Trophoblast cell (in vitro differentiated cells and primary cell): ENCODE measurements at regions not wholly inside any gene's neighbourhood (a gene's known extent, or its start where the extent isn't known, plus 50 kb on each side); places are given as distances from the start of the nearest gene placed in this dataset.

Source experiments
- DNase-seq, 2 donors: peaks; one replicate each; pipeline ENCODE4 v3.0.0-alpha.2; 2016
- H2AFZ ChIP-seq: 2 replicates; pipeline ENCODE4 v1.6.1; 2013; ENCODE audit warnings: low read length, moderate library complexity, mild to moderate bottlenecking; ENCODE audit not compliant: insufficient read depth, poor library complexity
- H2AK5ac ChIP-seq: 2 replicates; pipeline ENCODE4 v1.6.1; 2013; ENCODE audit warnings: mild to moderate bottlenecking, low read length
- H2BK120ac ChIP-seq: 2 replicates; pipeline ENCODE4 v1.6.1; 2013; ENCODE audit warnings: low read length, mild to moderate bottlenecking, moderate library complexity; ENCODE audit not compliant: insufficient read depth, poor library complexity
- H2BK12ac ChIP-seq: 2 replicates; pipeline ENCODE4 v1.6.1; 2013; ENCODE audit warnings: mild to moderate bottlenecking, low read length, moderate library complexity
- H2BK5ac ChIP-seq: 2 replicates; pipeline ENCODE4 v1.6.1; 2013; ENCODE audit warnings: low read length, low read depth, moderate library complexity, mild to moderate bottlenecking; ENCODE audit not compliant: poor library complexity
- H3K14ac ChIP-seq: 2 replicates; pipeline ENCODE4 v1.6.1; 2013; ENCODE audit warnings: mild to moderate bottlenecking, low read length
- H3K18ac ChIP-seq: 2 replicates; pipeline ENCODE4 v1.6.1; 2013; ENCODE audit warnings: mild to moderate bottlenecking, low read length
- H3K23ac ChIP-seq: 2 replicates; pipeline ENCODE4 v1.6.1; 2013; ENCODE audit warnings: low read length
- H3K27ac ChIP-seq: 2 replicates; pipeline ENCODE4 v1.5.1; 2013; ENCODE audit warnings: low read depth, mild to moderate bottlenecking, inconsistent platforms, low read length, moderate library complexity
- H3K27me3 ChIP-seq: 2 replicates; pipeline ENCODE4 v1.6.1; 2013; ENCODE audit warnings: inconsistent platforms, mild to moderate bottlenecking, low read length, moderate library complexity; ENCODE audit not compliant: insufficient read depth
- H3K36me3 ChIP-seq, 2 experiments: 1 replicate in 1 of 2; 2 replicates in 1 of 2; pipeline ENCODE4 v1.6.1; 2013; ENCODE audit warnings: low read length in 2 of 2, mild to moderate bottlenecking in 2 of 2, moderate library complexity in 1 of 2; ENCODE audit not compliant: insufficient read depth in 2 of 2, control insufficient read depth in 1 of 2
- H3K4ac ChIP-seq: 2 replicates; pipeline ENCODE4 v1.6.1; 2013; ENCODE audit warnings: low read depth, mild to moderate bottlenecking, low read length, moderate library complexity
- H3K4me1 ChIP-seq, 2 experiments: 1 replicate in 1 of 2; 2 replicates in 1 of 2; pipeline ENCODE4 v1.6.1; 2013; ENCODE audit warnings: low read length in 2 of 2, mild to moderate bottlenecking in 2 of 2, moderate library complexity in 1 of 2; ENCODE audit not compliant: insufficient read depth in 2 of 2, control insufficient read depth in 1 of 2
- H3K4me2 ChIP-seq: 2 replicates; pipeline ENCODE4 v1.6.1; 2013; ENCODE audit warnings: inconsistent platforms, mild to moderate bottlenecking, low read length, moderate library complexity
- H3K4me3 ChIP-seq: 2 replicates; pipeline ENCODE4 v1.5.1; 2013; ENCODE audit warnings: mild to moderate bottlenecking, low read depth, low read length, inconsistent platforms
- H3K79me1 ChIP-seq: one replicate; pipeline ENCODE4 v1.6.1; 2013; ENCODE audit warnings: low read length
- H3K79me2 ChIP-seq: 2 replicates; pipeline ENCODE4 v1.6.1; 2013; ENCODE audit warnings: low read length, mild to moderate bottlenecking; ENCODE audit not compliant: control insufficient read depth, insufficient read depth, poor library complexity
- H3K9ac ChIP-seq: 2 replicates; pipeline ENCODE4 v1.6.1; 2013; ENCODE audit warnings: mild to moderate bottlenecking, low read length
- H3K9me3 ChIP-seq: 2 replicates; pipeline ENCODE4 v1.6.1; 2013; ENCODE audit warnings: low read depth, mild to moderate bottlenecking, control low read depth, inconsistent platforms, low read length; ENCODE audit not compliant: insufficient read depth
- H4K12ac ChIP-seq: 2 replicates; pipeline ENCODE4 v1.6.1; 2013; ENCODE audit warnings: low read depth, mild to moderate bottlenecking, low read length, moderate library complexity
- H4K8ac ChIP-seq: 2 replicates; pipeline ENCODE4 v1.6.1; 2013; ENCODE audit warnings: low read depth, mild to moderate bottlenecking, low read length, moderate library complexity
- H4K91ac ChIP-seq: one replicate; pipeline ENCODE4 v1.6.1; 2013; ENCODE audit warnings: low read depth, mild to moderate bottlenecking, low read length, moderate library complexity
- WGBS: extraction: QIAGEN DNeasy Blood & Tissue Kit; methylation state at CpG from one replicate; pipeline ENCODE4 v1.1.7; 2013; ENCODE audit warnings: missing lambda C conversion rate; ENCODE audit not compliant: insufficient read length, insufficient coverage; ENCODE audit errors: extremely low coverage; 5-methylcytosine and 5-hydroxymethylcytosine counted together

DNA sequence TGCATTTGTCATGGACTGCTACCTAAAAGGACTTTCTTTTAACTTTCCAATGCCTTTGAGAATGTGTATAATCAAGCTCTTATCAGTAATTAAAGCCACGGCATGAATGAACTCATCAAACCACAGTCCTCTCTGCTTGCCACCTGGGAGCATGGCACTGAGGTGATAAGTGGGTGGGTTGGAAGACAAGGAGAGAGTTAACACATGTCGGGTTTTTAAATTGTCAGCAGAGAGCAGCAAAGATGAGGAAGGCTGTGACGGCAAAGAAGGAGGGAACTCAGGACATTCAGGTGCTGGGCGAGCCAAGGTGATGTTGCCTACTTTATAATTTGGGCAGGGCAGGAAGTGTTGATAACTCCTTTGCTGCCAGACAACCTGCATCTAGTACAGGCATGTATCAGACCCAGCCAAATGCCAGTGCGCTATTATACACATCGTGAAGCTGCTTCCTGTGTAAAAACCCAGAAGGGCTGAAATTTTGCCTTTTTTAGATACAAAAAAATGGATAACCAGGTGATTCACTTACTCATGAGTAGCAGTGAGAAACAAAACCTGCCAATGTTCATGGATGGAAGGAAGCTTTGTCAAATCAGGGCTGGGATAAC is 269.1 kb downstream of the KIF4B start:
- Histone ChIP-seq H4K12ac (no peak overlapping the region), H3K14ac (no peak overlapping the region), H3K9ac (no peak overlapping the region), H3K4me3 (no peak overlapping the region), H3K27ac (no peak overlapping the region), H2BK5ac (no peak overlapping the region), H3K18ac (no peak overlapping the region), H3K4ac (no peak overlapping the region), H3K4me2 (no peak overlapping the region), H3K36me3 (no peaks in the 10 kb centered on the region), H3K27me3 (no peaks in the 10 kb centered on the region), H2BK120ac (no peak overlapping the region), H3K9me3 (no peaks in the 10 kb centered on the region), H2AK5ac (no peak overlapping the region), H3K79me1 (no peaks in the 10 kb centered on the region), H3K23ac (no peak overlapping the region), H3K4me1 (no peaks in the 10 kb centered on the region), H2AFZ (no peak overlapping the region), H2BK12ac (no peak overlapping the region), H4K91ac (no peak overlapping the region), H4K8ac (no peak overlapping the region), H3K79me2 (no peaks in the 10 kb centered on the region)
- WGBS, result no CpG with 5 or more reads among the region's 6 CpGs
- DNase-seq, result no peak

DNA sequence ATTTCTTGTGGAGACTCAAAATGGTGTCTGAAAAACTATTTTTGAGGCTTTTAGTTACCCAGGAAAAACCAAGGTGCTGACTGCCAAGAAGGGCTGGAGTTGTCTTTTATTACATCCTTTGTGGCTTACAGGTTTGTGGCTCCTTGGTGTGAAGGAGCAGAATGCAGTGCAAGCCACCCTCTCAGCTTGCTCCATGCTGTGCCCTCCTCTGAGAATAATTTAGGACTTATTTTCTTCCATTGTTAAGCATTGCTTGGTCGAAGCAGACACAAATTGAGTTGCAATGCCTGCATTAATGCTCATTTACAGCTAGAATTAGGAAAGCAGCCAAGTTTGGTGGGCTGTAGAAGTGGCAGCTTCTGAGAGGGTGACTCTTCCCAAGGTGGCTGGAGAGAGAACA is 272.2 kb downstream of the KIF4B start:
- no peak overlapping the region for H2BK120ac ChIP-seq
- no peak overlapping the region for H2AK5ac ChIP-seq
- no peaks in the 10 kb centered on the region for H3K79me2 ChIP-seq
- no peak overlapping the region for H2BK5ac ChIP-seq
- WGBS, result no CpG with 5 or more reads among the region's 1 CpG
- no peak overlapping the region for H3K9ac ChIP-seq
- no peaks in the 10 kb centered on the region for H3K36me3 ChIP-seq
- H3K18ac ChIP-seq, result no peak overlapping the region
- no peak for DNase-seq
- no peak overlapping the region for H3K4me3 ChIP-seq
- no peak overlapping the region for H3K23ac ChIP-seq
- H3K9me3 ChIP-seq, result no peaks in the 10 kb centered on the region
- H2BK12ac ChIP-seq, result no peak overlapping the region
- no peak overlapping the region for H3K27ac ChIP-seq
- no peak overlapping the region for H3K4me2 ChIP-seq
- no peaks in the 10 kb centered on the region for H3K79me1 ChIP-seq
- no peaks in the 10 kb centered on the region for H3K4me1 ChIP-seq
- no peak overlapping the region for H3K14ac ChIP-seq
- H4K8ac ChIP-seq, result no peak overlapping the region
- no peak overlapping the region for H4K91ac ChIP-seq
- no peaks in the 10 kb centered on the region for H3K27me3 ChIP-seq
- H3K4ac ChIP-seq, result no peak overlapping the region
- no peak overlapping the region for H4K12ac ChIP-seq
- H2AFZ ChIP-seq, result no peak overlapping the region

DNA sequence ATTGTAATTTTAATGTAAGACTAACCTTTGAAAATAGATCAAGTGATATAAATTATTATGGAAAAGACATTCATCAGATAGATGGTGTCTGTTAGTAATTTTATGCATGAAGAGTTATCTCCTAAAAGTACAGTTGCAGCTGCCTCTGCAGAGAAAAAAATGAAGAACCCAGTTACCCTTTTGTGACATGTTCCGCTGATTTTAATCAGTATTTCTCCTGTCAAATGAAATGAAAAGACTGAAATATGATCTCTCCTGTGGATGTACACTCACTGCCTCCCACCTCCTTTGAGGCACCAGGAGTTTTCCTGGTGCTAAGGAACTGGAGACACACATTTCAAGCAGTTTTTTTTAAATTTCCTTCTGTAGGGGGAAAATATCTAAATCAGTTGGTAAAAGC is 277.4 kb downstream of the KIF4B start:
- no peak overlapping the region for H3K9ac ChIP-seq
- H3K9me3 ChIP-seq, result no peaks in the 10 kb centered on the region
- no peak overlapping the region for H3K4ac ChIP-seq
- H4K12ac ChIP-seq, result no peak overlapping the region
- no peaks in the 10 kb centered on the region for H3K79me2 ChIP-seq
- no peak overlapping the region for H2BK5ac ChIP-seq
- H2BK120ac ChIP-seq, result no peak overlapping the region
- H2AK5ac ChIP-seq, result no peak overlapping the region
- no peaks in the 10 kb centered on the region for H3K36me3 ChIP-seq
- H2BK12ac ChIP-seq, result no peak overlapping the region
- no peak overlapping the region for H3K27ac ChIP-seq
- no CpG with 5 or more reads among the region's 1 CpG for WGBS
- H2AFZ ChIP-seq, result no peak overlapping the region
- DNase-seq, result no peak
- H3K4me3 ChIP-seq, result no peak overlapping the region
- H3K79me1 ChIP-seq, result no peaks in the 10 kb centered on the region
- no peak overlapping the region for H4K8ac ChIP-seq
- H4K91ac ChIP-seq, result no peak overlapping the region
- H3K4me1 ChIP-seq, result no peaks in the 10 kb centered on the region
- no peak overlapping the region for H3K18ac ChIP-seq
- no peaks in the 10 kb centered on the region for H3K27me3 ChIP-seq
- no peak overlapping the region for H3K4me2 ChIP-seq
- no peak overlapping the region for H3K14ac ChIP-seq
- no peak overlapping the region for H3K23ac ChIP-seq

DNA sequence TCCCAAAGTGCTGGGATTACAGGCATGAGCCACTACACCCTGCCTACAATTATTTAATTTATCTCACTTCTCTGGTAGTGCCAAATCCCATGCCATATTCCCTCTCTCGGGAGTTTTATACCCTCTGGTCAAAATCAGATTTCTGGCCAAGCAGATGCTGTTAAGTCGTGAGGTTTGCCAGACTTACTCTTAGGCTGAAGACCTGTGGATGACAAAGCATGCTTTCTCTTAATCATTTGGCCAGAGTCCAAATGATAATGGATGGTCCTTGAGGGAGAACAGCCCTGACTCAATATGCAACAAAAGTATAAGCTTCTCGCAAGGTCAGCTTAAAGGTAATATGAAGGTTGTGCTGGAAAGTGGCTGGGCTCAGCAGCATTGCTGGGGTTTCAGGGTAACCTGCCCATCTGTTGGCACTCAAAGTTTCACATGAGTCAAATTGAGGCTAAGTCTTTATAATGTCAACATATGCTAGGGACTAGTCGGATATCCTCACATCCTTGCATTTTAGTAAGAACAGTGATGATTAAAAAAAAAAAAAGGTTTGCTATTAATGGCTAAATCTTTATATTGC is 280.1 kb downstream of the KIF4B start:
- Histone ChIP-seq H2BK12ac (no peak overlapping the region), H3K27ac (no peak overlapping the region), H3K14ac (no peak overlapping the region), H3K4me1 (no peaks in the 10 kb centered on the region), H3K18ac (no peak overlapping the region), H2AK5ac (no peak overlapping the region), H4K91ac (no peak overlapping the region), H2AFZ (no peak overlapping the region), H2BK5ac (no peak overlapping the region), H3K23ac (no peak overlapping the region), H4K8ac (no peak overlapping the region), H4K12ac (no peak overlapping the region), H3K27me3 (no peaks in the 10 kb centered on the region), H3K4me3 (no peak overlapping the region), H3K36me3 (no peaks in the 10 kb centered on the region), H3K79me1 (no peaks in the 10 kb centered on the region), H3K9me3 (no peaks in the 10 kb centered on the region), H2BK120ac (no peak overlapping the region), H3K4ac (no peak overlapping the region), H3K4me2 (no peak overlapping the region), H3K79me2 (no peaks in the 10 kb centered on the region), H3K9ac (no peak overlapping the region)
- WGBS, result no CpG with 5 or more reads among the region's 4 CpGs
- DNase-seq, result no peak
